Panc1 (cell line): ENCODE measurements at regions not wholly inside any gene's neighbourhood (a gene's known extent, or its start where the extent isn't known, plus 50 kb on each side); places are given as distances from the start of the nearest gene placed in this dataset.

Experiments used
- ATAC-seq: fragments of 200-7000 bp; cut with Tn5 transposase; 2 replicates; pipeline ENCODE4 v1.9.1; 2020; ENCODE audit warnings: mild to moderate bottlenecking, moderate library complexity
- BruUV-seq: library from RNA; stranded (reverse); fragments of 400-500 nt; replicated peaks from 2 replicates; lab custom pipeline; 2021; lab: Mats Ljungman, UMichigan
- CTCF ChIA-PET: fragments of 300-600 bp; sonication (Branson Sonifier 250); formaldehyde crosslinking; loops from one replicate; lab custom pipeline; 2022; ENCODE audit warnings: antibody characterized with exemption; lab: Charles Lee
- POLR2A ChIA-PET: fragments of 300-600 bp; sonication (Branson Sonifier 250); formaldehyde crosslinking; loops from one replicate; lab custom pipeline; 2022; ENCODE audit warnings: antibody characterized with exemption; lab: Charles Lee
- DNase-seq: peaks from one replicate; pipeline ENCODE4 v3.0.0-alpha.2; 2010; ENCODE audit warnings: low read depth, low spot score
- H3K27ac ChIP-seq: 2 replicates; pipeline ENCODE4 v1.5.1; 2011; ENCODE audit warnings: mild to moderate bottlenecking, low read length, inconsistent platforms
- H3K27me3 ChIP-seq: fragments of 200-500 bp; sonication (Bioruptor generic); 2 replicates; pipeline ENCODE4 v1.6.0; 2014; ENCODE audit warnings: low read length, inconsistent platforms; ENCODE audit not compliant: control insufficient read depth, insufficient read depth
- H3K36me3 ChIP-seq: fragments of 200-500 bp; sonication (Bioruptor generic); 2 replicates; pipeline ENCODE4 v1.5.1; 2014; ENCODE audit warnings: inconsistent platforms, mild to moderate bottlenecking, low read length, moderate library complexity; ENCODE audit not compliant: control insufficient read depth, insufficient read depth
- H3K4me1 ChIP-seq: 2 replicates; pipeline ENCODE4 v1.5.1; 2011; ENCODE audit warnings: inconsistent platforms, mild to moderate bottlenecking, low read length, moderate library complexity; ENCODE audit not compliant: control insufficient read depth, insufficient read depth
- H3K4me3 ChIP-seq, 2 experiments: 2 replicates each; pipeline ENCODE4 v1.5.1; 2011 to 2012; ENCODE audit warnings: low read depth in 2 of 2, low read length in 2 of 2, mild to moderate bottlenecking in 2 of 2, inconsistent platforms in 1 of 2, moderate library complexity in 1 of 2
- H3K9me3 ChIP-seq: fragments of 200-500 bp; sonication (Bioruptor generic); 2 replicates; pipeline ENCODE4 v1.5.1; 2014; ENCODE audit warnings: low read depth, mild to moderate bottlenecking, inconsistent platforms, low read length, moderate library complexity; ENCODE audit not compliant: control insufficient read depth, insufficient read depth
- POLR2AphosphoS5 ChIP-seq: IDR thresholded peaks from 2 replicates; pipeline ENCODE4 v1.6.1; 2012; ENCODE audit warnings: mild to moderate bottlenecking, low read depth, low read length, moderate library complexity
- SIN3A ChIP-seq: IDR thresholded peaks from 2 replicates; pipeline ENCODE4 v1.6.1; 2012; ENCODE audit warnings: low read depth, mild to moderate bottlenecking, low read length, moderate library complexity, borderline replicate concordance; ENCODE audit not compliant: insufficient read depth
- TCF7L2 ChIP-seq: IDR thresholded peaks from 2 replicates; pipeline ENCODE4 v1.6.1; 2011; ENCODE audit warnings: mild to moderate bottlenecking, low read depth, low read length, inconsistent platforms
- in situ Hi-C: cut with HindIII; loops from 2 replicates; pipeline ENCODE4 v1.10.0; 2016; ENCODE audit warnings: low sequenced_read_pairs, low pct_unique_long_range_greater_than_20kb
- intact Hi-C: fragments of 100-400 bp; cut with micrococcal nuclease; formaldehyde crosslinking; loops from one replicate; pipeline ENCODE4 v1.10.0; 2022; ENCODE audit not compliant: unreplicated experiment
- TF ChIP-seq, protein P1 (sequence below), 2 experiments: IDR thresholded peaks; 2 replicates each; pipeline ENCODE4 v1.6.1; 2011 to 2012; ENCODE audit warnings: low read depth in 2 of 2, control low read depth in 1 of 2, low read length in 1 of 2, mild to moderate bottlenecking in 1 of 2, moderate library complexity in 1 of 2; ENCODE audit not compliant: insufficient read depth in 1 of 2
- TF ChIP-seq, protein P2 (sequence below): fragments of 450-650 bp; IDR thresholded peaks from 2 replicates; pipeline ENCODE4 v1.5.1; 2017; ENCODE audit warnings: mild to moderate bottlenecking

DNA sequence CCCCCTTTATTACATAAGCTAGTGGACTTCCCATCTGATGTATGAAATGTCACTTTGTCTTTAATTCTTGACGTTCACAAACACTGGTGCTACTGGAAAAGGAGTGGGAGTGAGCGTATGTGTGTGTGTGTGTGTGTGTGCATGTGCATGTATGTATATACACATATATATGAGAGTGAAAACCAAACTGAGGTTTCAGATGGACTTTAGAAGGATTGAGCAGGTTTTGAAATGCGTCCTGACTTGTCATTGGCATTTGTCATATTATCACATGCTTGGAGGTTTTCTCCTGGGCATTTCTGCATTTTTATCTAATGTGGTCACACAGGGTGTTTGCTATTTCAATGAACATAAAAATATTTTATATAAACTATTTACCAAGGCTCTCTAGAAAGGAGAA lies 1085.9 kb downstream of the BCL11B start:
- Histone ChIP-seq H3K9me3 (no peaks in the 10 kb centered on the region), H3K4me3 (no peak overlapping the region), H3K27me3 (no peaks in the 10 kb centered on the region), H3K4me1 (no peaks in the 10 kb centered on the region), H3K36me3 (no peaks in the 10 kb centered on the region), H3K27ac (no peak overlapping the region)
- no peak for ATAC-seq
- no peak for DNase-seq
- CTCF ChIA-PET, result no interaction called here
- POLR2A ChIA-PET, result no interaction called here
- in situ Hi-C loops (no loop called here), intact Hi-C loops (no loop called here)
- no peak for TF ChIP-seq SIN3A
- TF ChIP-seq POLR2AphosphoS5, result no peak
- TF ChIP-seq TCF7L2, result no peak
- TF ChIP-seq, protein P1, sequence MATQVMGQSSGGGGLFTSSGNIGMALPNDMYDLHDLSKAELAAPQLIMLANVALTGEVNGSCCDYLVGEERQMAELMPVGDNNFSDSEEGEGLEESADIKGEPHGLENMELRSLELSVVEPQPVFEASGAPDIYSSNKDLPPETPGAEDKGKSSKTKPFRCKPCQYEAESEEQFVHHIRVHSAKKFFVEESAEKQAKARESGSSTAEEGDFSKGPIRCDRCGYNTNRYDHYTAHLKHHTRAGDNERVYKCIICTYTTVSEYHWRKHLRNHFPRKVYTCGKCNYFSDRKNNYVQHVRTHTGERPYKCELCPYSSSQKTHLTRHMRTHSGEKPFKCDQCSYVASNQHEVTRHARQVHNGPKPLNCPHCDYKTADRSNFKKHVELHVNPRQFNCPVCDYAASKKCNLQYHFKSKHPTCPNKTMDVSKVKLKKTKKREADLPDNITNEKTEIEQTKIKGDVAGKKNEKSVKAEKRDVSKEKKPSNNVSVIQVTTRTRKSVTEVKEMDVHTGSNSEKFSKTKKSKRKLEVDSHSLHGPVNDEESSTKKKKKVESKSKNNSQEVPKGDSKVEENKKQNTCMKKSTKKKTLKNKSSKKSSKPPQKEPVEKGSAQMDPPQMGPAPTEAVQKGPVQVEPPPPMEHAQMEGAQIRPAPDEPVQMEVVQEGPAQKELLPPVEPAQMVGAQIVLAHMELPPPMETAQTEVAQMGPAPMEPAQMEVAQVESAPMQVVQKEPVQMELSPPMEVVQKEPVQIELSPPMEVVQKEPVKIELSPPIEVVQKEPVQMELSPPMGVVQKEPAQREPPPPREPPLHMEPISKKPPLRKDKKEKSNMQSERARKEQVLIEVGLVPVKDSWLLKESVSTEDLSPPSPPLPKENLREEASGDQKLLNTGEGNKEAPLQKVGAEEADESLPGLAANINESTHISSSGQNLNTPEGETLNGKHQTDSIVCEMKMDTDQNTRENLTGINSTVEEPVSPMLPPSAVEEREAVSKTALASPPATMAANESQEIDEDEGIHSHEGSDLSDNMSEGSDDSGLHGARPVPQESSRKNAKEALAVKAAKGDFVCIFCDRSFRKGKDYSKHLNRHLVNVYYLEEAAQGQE (IDR thresholded peaks at IDR 0.05; ENCODE audit: insufficient read depth in 1 of 2, low read depth in 2 of 2, low read length in 1 of 2), result no peak
- TF ChIP-seq, protein P2, sequence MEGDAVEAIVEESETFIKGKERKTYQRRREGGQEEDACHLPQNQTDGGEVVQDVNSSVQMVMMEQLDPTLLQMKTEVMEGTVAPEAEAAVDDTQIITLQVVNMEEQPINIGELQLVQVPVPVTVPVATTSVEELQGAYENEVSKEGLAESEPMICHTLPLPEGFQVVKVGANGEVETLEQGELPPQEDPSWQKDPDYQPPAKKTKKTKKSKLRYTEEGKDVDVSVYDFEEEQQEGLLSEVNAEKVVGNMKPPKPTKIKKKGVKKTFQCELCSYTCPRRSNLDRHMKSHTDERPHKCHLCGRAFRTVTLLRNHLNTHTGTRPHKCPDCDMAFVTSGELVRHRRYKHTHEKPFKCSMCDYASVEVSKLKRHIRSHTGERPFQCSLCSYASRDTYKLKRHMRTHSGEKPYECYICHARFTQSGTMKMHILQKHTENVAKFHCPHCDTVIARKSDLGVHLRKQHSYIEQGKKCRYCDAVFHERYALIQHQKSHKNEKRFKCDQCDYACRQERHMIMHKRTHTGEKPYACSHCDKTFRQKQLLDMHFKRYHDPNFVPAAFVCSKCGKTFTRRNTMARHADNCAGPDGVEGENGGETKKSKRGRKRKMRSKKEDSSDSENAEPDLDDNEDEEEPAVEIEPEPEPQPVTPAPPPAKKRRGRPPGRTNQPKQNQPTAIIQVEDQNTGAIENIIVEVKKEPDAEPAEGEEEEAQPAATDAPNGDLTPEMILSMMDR, result no peak
- BruUV-seq, result no TSS peak

DNA sequence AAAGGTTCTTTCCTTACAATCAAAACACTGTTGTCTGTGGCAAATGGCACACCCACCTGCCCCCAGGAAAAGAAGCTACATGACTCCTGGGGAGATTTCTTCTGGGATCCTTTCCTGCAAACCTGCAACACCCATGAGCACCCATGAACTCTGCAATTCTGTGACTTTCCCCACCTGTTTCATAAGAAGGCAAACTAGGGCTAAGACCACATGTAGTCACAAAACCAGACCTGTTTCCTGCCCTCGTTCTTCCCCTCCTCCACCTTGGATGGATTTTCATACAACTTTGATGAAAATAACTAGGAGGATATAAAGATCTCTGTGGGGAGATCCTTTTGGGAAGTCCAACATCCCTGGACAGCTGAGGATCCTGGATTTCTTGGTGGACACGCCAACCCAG lies 1084.7 kb downstream of the BCL11B start:
- no peaks in the 10 kb centered on the region for H3K27me3 ChIP-seq

More for the DNA sequence above, 1084.7 kb downstream of the BCL11B start:
- POLR2A ChIA-PET, result no interaction called here
- DNase-seq, result no peak
- CTCF ChIA-PET, result no interaction called here
- Histone ChIP-seq H3K4me1 (no peaks in the 10 kb centered on the region), H3K36me3 (no peaks in the 10 kb centered on the region), H3K4me3 (no peak overlapping the region), H3K27ac (no peak overlapping the region), H3K9me3 (no peaks in the 10 kb centered on the region)
- no TSS peak for BruUV-seq
- TF ChIP-seq POLR2AphosphoS5 (no peak), SIN3A (no peak), TCF7L2 (no peak)
- TF ChIP-seq, protein P1 (IDR thresholded peaks at IDR 0.05; ENCODE audit: insufficient read depth in 1 of 2, low read depth in 2 of 2, low read length in 1 of 2), result no peak
- TF ChIP-seq, protein P2, result no peak
- intact Hi-C loops (no loop called here), in situ Hi-C loops (no loop called here)
- ATAC-seq, result no peak
